HepG2 (cell line): ENCODE measurements at regions not wholly inside any gene's neighbourhood (a gene's known extent, or its start where the extent isn't known, plus 50 kb on each side); places are given as distances from the start of the nearest gene placed in this dataset.

Source experiments
- ATAC-seq: fragments of 200-7000 bp; cut with Tn5 transposase; 3 replicates; pipeline ENCODE4 v1.9.1; 2020; ENCODE audit warnings: mild to moderate bottlenecking, moderate library complexity
- BruUV-seq: library from RNA; stranded (reverse); fragments of 400-500 nt; replicated peaks from 2 replicates; lab custom pipeline; 2021; lab: Mats Ljungman, UMichigan
- CTCF ChIA-PET: fragments of 300-600 bp; formaldehyde crosslinking; extraction: SDS; loops from one replicate; lab custom pipeline; 2021; ENCODE audit warnings: low total read pairs, inconsistent platforms, low intra/inter-chr PET ratio; lab: Yijun Ruan, JAX
- POLR2A ChIA-PET: fragments of 350-600 bp; sonication (Branson Sonifier 250); formaldehyde crosslinking; loops from one replicate; lab custom pipeline; 2020; ENCODE audit warnings: antibody characterized with exemption, inconsistent platforms; lab: Yijun Ruan, JAX
- DNase-seq: peaks from one replicate; pipeline ENCODE4 v3.0.0-alpha.2; 2015; ENCODE audit warnings: low spot score
- FAIRE-seq: peaks from 3 replicates; lab custom pipeline; 2011; peaks lifted over from hg19 to GRCh38; lab: Jason Lieb, UNC
- H2AFZ ChIP-seq: one replicate; pipeline ENCODE4 v1.6.1; 2011; ENCODE audit warnings: low read length, inconsistent platforms
- H3K27ac ChIP-seq: fragments of 300-600 bp; 3 replicates; pipeline ENCODE4 v1.8.0; 2011; ENCODE audit warnings: mixed run types, mild to moderate bottlenecking, mixed read lengths, low read length, inconsistent platforms; ENCODE audit not compliant: insufficient read depth; ENCODE audit errors: extremely low read length
- H3K27me3 ChIP-seq, 2 experiments: fragments of 200-600 bp in 1 of 2; 2 replicates in 1 of 2; 3 replicates in 1 of 2; pipeline versions ENCODE4 v1.6.0 to v1.8.0; 2011; ENCODE audit warnings: low read length in 2 of 2, mild to moderate bottlenecking in 2 of 2, moderate library complexity in 2 of 2, inconsistent platforms in 1 of 2; ENCODE audit not compliant: insufficient read depth in 2 of 2, control insufficient read depth in 1 of 2
- H3K36me3 ChIP-seq, 2 experiments: fragments of 200-600 bp in 1 of 2; replicated peaks in 1 of 2; 2 replicates in 1 of 2; 3 replicates in 1 of 2; pipeline versions ENCODE4 v1.5.1 to v1.8.0; 2011; ENCODE audit warnings: low read length in 2 of 2, inconsistent platforms in 1 of 2; ENCODE audit not compliant: insufficient read depth in 2 of 2, control insufficient read depth in 1 of 2
- H3K4me1 ChIP-seq: 2 replicates; pipeline ENCODE4 v1.5.1; 2012; ENCODE audit warnings: low read length, inconsistent platforms; ENCODE audit not compliant: insufficient read depth
- H3K4me2 ChIP-seq: 2 replicates; pipeline ENCODE4 v1.6.0; 2011; ENCODE audit warnings: low read depth, low read length, inconsistent platforms
- H3K4me3 ChIP-seq, 3 experiments: fragments of 200-600 bp in 1 of 3; sonication (generic), shearing (Covaris generic) in 1 of 3; replicated peaks in 1 of 3; 2 replicates each; pipeline ENCODE4 v1.5.1; 2011 to 2016; ENCODE audit warnings: low read length in 3 of 3, inconsistent platforms in 2 of 3, low read depth in 2 of 3, mild to moderate bottlenecking in 2 of 3, control low read depth in 1 of 3, mixed read lengths in 1 of 3; ENCODE audit not compliant: insufficient read depth in 1 of 3
- H3K79me2 ChIP-seq: one replicate; pipeline ENCODE4 v1.6.1; 2011; ENCODE audit warnings: low read length, inconsistent platforms; ENCODE audit not compliant: insufficient read depth
- H3K9ac ChIP-seq: 2 replicates; pipeline ENCODE4 v1.6.0; 2011; ENCODE audit warnings: mild to moderate bottlenecking, low read depth, low read length, inconsistent platforms; ENCODE audit not compliant: insufficient read depth
- H3K9me3 ChIP-seq: 2 replicates; pipeline ENCODE4 v1.5.1; 2012; ENCODE audit warnings: mild to moderate bottlenecking, low read length
- H4K20me1 ChIP-seq: 2 replicates; pipeline ENCODE4 v1.6.0; 2011; ENCODE audit warnings: inconsistent platforms, mild to moderate bottlenecking, low read length, moderate library complexity; ENCODE audit not compliant: insufficient read depth
- CBX2 ChIP-seq, 2 experiments: fragments of 200-600 bp in 1 of 2; sonication (generic); formaldehyde crosslinking in 1 of 2; IDR thresholded peaks; 2 replicates each; pipeline versions ENCODE4 v1.7.0 to v1.8.1; 2018 to 2022; ENCODE audit warnings: low read depth in 2 of 2, low read length in 1 of 2, mild to moderate bottlenecking in 1 of 2, missing genetic modification reagents in 1 of 2
- CREB1 ChIP-seq, 2 experiments: fragments of 450-650 bp in 1 of 2; IDR thresholded peaks; 2 replicates each; pipeline ENCODE4 v1.6.1; 2016 to 2017; ENCODE audit warnings: control low read depth in 1 of 2, mild to moderate bottlenecking in 1 of 2, missing compliant biosample characterization in 1 of 2, missing genetic modification characterization in 1 of 2
- HMG20A ChIP-seq: IDR thresholded peaks from 2 replicates; pipeline ENCODE4 v1.6.1; 2016; ENCODE audit warnings: borderline replicate concordance
- JDP2 ChIP-seq: sonication (generic); formaldehyde crosslinking; IDR thresholded peaks from 2 replicates; pipeline ENCODE4 v1.8.1; 2022; ENCODE audit warnings: missing genetic modification reagents, borderline replicate concordance
- MXD4 ChIP-seq: IDR thresholded peaks from 2 replicates; pipeline ENCODE4 v1.6.1; 2016; ENCODE audit warnings: mild to moderate bottlenecking, missing biosample characterization, missing genetic modification reagents
- NCOA2 ChIP-seq: sonication (generic); formaldehyde crosslinking; IDR thresholded peaks from 2 replicates; pipeline ENCODE4 v1.8.0; 2022; ENCODE audit warnings: inconsistent platforms
- PLRG1 ChIP-seq: fragments of 450-650 bp; conservative IDR thresholded peaks from 2 replicates; pipeline ENCODE4 v1.6.1; 2016
- RELA ChIP-seq: sonication (generic); formaldehyde crosslinking; IDR thresholded peaks from 2 replicates; pipeline ENCODE4 v1.4.0; 2020; ENCODE audit warnings: missing genetic modification reagents
- ZBTB7A ChIP-seq: sonication (generic); formaldehyde crosslinking; IDR thresholded peaks from 2 replicates; pipeline ENCODE4 v1.8.0; 2022; ENCODE audit warnings: mild to moderate bottlenecking, missing genetic modification reagents
- ZBTB7B ChIP-seq: sonication (generic); formaldehyde crosslinking; IDR thresholded peaks from 2 replicates; pipeline ENCODE4 v1.4.0; 2020; ENCODE audit warnings: missing genetic modification reagents
- ZNF121 ChIP-seq: sonication (generic); formaldehyde crosslinking; IDR thresholded peaks from 2 replicates; pipeline ENCODE4 v1.5.0; 2020; ENCODE audit warnings: mild to moderate bottlenecking, missing genetic modification reagents
- ZNF136 ChIP-seq: sonication (generic); formaldehyde crosslinking; IDR thresholded peaks from 2 replicates; pipeline ENCODE4 v1.8.1; 2022; ENCODE audit warnings: low read depth, mild to moderate bottlenecking, moderate library complexity, missing genetic modification reagents
- ZNF138 ChIP-seq: sonication (generic); formaldehyde crosslinking; IDR thresholded peaks from 2 replicates; pipeline ENCODE4 v1.5.0; 2020; ENCODE audit warnings: mild to moderate bottlenecking, low read depth, missing genetic modification reagents
- ZNF703 ChIP-seq: sonication (generic); formaldehyde crosslinking; IDR thresholded peaks from 2 replicates; pipeline ENCODE4 v1.5.1; 2020; ENCODE audit warnings: missing genetic modification reagents, mild to moderate bottlenecking, moderate library complexity, borderline replicate concordance
- ZNF772 ChIP-seq: sonication (generic); formaldehyde crosslinking; IDR thresholded peaks from 2 replicates; pipeline ENCODE4 v1.5.0; 2020; ENCODE audit warnings: mild to moderate bottlenecking, missing genetic modification reagents
- WGBS: methylation state at CpG from one replicate; pipeline ENCODE4 v1.1.6; 2017; ENCODE audit warnings: low lambda C conversion rate; 5-methylcytosine and 5-hydroxymethylcytosine counted together
- in situ Hi-C: cut with HindIII; loops from 2 replicates; pipeline ENCODE4 v1.10.0; 2017; ENCODE audit warnings: low pct_unique_long_range_greater_than_20kb; ENCODE audit not compliant: extremely low pct_ligation_motif_present
- intact Hi-C: fragments of 100-400 bp; cut with micrococcal nuclease; formaldehyde crosslinking; loops from one replicate; pipeline ENCODE4 v1.10.0; 2022; ENCODE audit not compliant: unreplicated experiment
- TF ChIP-seq, protein P1 (sequence below): IDR thresholded peaks from 2 replicates; pipeline ENCODE4 v1.4.0; 2020; ENCODE audit warnings: mild to moderate bottlenecking, missing genetic modification reagents
- TF ChIP-seq, protein P2 (sequence below): sonication (generic); formaldehyde crosslinking; IDR thresholded peaks from 2 replicates; pipeline ENCODE4 v1.4.0; 2020; ENCODE audit warnings: mild to moderate bottlenecking, missing genetic modification reagents
- TF ChIP-seq, protein P3 (sequence below): IDR thresholded peaks from 2 replicates; pipeline ENCODE4 v1.6.1; 2016; ENCODE audit warnings: mild to moderate bottlenecking
- TF ChIP-seq, protein P4 (sequence below): sonication (generic); formaldehyde crosslinking; IDR thresholded peaks from 2 replicates; pipeline ENCODE4 v1.8.0; 2023; ENCODE audit warnings: mild to moderate bottlenecking, missing genetic modification reagents

DNA sequence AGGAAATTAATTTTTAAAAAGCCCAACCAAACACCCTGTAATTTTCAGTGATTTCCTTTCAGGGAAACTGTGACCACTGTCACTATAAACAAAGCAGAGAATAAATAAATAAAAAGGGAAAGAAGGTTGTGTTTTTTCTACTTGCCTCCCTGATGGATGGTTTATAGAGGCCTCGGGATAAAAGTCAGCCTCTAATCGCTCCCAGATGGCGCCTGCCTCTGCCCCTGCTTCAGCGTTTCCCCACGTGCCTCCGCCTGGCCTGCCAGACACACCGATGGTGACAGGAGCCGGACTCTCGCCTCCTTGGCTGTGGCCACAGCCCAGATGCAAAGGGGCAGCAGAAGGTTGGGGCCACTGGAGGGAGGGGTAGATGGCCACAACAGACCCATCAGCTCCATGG is 327.7 kb downstream of the CDC5L start:
- no peak for FAIRE-seq
- H3K79me2 ChIP-seq = no peaks in the 10 kb centered on the region
- intact Hi-C loops = no loop called here
- TF ChIP-seq ZBTB7B (CRISPR knock-in tag) = no peak
- TF ChIP-seq ZNF121 (CRISPR knock-in tag) = no peak
- TF ChIP-seq ZNF138 (CRISPR knock-in tag) = no peak
- TF ChIP-seq RELA (CRISPR knock-in tag) = no peak
- TF ChIP-seq, protein P1, sequence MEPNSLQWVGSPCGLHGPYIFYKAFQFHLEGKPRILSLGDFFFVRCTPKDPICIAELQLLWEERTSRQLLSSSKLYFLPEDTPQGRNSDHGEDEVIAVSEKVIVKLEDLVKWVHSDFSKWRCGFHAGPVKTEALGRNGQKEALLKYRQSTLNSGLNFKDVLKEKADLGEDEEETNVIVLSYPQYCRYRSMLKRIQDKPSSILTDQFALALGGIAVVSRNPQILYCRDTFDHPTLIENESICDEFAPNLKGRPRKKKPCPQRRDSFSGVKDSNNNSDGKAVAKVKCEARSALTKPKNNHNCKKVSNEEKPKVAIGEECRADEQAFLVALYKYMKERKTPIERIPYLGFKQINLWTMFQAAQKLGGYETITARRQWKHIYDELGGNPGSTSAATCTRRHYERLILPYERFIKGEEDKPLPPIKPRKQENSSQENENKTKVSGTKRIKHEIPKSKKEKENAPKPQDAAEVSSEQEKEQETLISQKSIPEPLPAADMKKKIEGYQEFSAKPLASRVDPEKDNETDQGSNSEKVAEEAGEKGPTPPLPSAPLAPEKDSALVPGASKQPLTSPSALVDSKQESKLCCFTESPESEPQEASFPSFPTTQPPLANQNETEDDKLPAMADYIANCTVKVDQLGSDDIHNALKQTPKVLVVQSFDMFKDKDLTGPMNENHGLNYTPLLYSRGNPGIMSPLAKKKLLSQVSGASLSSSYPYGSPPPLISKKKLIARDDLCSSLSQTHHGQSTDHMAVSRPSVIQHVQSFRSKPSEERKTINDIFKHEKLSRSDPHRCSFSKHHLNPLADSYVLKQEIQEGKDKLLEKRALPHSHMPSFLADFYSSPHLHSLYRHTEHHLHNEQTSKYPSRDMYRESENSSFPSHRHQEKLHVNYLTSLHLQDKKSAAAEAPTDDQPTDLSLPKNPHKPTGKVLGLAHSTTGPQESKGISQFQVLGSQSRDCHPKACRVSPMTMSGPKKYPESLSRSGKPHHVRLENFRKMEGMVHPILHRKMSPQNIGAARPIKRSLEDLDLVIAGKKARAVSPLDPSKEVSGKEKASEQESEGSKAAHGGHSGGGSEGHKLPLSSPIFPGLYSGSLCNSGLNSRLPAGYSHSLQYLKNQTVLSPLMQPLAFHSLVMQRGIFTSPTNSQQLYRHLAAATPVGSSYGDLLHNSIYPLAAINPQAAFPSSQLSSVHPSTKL (CRISPR knock-in tag) = no peak
- TF ChIP-seq, protein P2, sequence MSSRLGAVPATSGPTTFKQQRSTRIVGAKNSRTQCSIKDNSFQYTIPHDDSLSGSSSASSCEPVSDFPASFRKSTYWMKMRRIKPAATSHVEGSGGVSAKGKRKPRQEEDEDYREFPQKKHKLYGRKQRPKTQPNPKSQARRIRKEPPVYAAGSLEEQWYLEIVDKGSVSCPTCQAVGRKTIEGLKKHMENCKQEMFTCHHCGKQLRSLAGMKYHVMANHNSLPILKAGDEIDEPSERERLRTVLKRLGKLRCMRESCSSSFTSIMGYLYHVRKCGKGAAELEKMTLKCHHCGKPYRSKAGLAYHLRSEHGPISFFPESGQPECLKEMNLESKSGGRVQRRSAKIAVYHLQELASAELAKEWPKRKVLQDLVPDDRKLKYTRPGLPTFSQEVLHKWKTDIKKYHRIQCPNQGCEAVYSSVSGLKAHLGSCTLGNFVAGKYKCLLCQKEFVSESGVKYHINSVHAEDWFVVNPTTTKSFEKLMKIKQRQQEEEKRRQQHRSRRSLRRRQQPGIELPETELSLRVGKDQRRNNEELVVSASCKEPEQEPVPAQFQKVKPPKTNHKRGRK (CRISPR knock-in tag) = no peak
- TF ChIP-seq CBX2 (IDR thresholded peaks at IDR 0.05; ENCODE audit: low read depth, low read length) = no peak
- TF ChIP-seq CBX2 (CRISPR knock-in tag; IDR thresholded peaks at IDR 0.05; ENCODE audit: low read depth) = no peak
- TF ChIP-seq JDP2 = no peak
- TF ChIP-seq, protein P3, sequence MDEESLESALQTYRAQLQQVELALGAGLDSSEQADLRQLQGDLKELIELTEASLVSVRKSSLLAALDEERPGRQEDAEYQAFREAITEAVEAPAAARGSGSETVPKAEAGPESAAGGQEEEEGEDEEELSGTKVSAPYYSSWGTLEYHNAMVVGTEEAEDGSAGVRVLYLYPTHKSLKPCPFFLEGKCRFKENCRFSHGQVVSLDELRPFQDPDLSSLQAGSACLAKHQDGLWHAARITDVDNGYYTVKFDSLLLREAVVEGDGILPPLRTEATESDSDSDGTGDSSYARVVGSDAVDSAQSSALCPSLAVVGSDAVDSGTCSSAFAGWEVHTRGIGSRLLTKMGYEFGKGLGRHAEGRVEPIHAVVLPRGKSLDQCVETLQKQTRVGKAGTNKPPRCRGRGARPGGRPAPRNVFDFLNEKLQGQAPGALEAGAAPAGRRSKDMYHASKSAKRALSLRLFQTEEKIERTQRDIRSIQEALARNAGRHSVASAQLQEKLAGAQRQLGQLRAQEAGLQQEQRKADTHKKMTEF (CRISPR knock-in tag) = no peak
- TF ChIP-seq PLRG1 = no peak
- TF ChIP-seq CREB1 (IDR thresholded peaks at IDR 0.05) = no peak
- no peak for TF ChIP-seq CREB1 (CRISPR knock-in tag; IDR thresholded peaks at IDR 0.05)
- no peak for TF ChIP-seq ZBTB7A (CRISPR knock-in tag)
- no peak for TF ChIP-seq ZNF772 (CRISPR knock-in tag)
- TF ChIP-seq ZNF703 = no peak
- no peak for TF ChIP-seq MXD4 (CRISPR knock-in tag)
- no peak for TF ChIP-seq ZNF136 (CRISPR knock-in tag)
- no peak for TF ChIP-seq HMG20A (CRISPR knock-in tag)
- TF ChIP-seq, protein P4, sequence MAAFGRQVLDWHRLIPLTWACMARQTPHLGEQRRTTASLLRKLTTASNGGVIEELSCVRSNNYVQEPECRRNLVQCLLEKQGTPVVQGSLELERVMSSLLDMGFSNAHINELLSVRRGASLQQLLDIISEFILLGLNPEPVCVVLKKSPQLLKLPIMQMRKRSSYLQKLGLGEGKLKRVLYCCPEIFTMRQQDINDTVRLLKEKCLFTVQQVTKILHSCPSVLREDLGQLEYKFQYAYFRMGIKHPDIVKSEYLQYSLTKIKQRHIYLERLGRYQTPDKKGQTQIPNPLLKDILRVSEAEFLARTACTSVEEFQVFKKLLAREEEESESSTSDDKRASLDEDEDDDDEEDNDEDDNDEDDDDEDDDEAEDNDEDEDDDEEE (CRISPR knock-in tag) = no peak
- no peak for TF ChIP-seq NCOA2 (CRISPR knock-in tag)

More for the DNA sequence above, 327.7 kb downstream of the CDC5L start:
- H3K27ac ChIP-seq = no peak overlapping the region
- peaks cover 0 to 14% of the 10 kb centered on the region in 2 experiments; a peak in 1 of 5 replicates for H3K27me3 ChIP-seq
- no peak overlapping the region for H3K4me3 ChIP-seq
- ATAC-seq = no peak
- ChIA-PET CTCF (no interaction called here), POLR2A (no interaction called here)
- no peak overlapping the region for H2AFZ ChIP-seq
- no peaks in the 10 kb centered on the region for H4K20me1 ChIP-seq
- no peaks in the 10 kb centered on the region for H3K4me1 ChIP-seq
- H3K36me3 ChIP-seq = no peaks in the 10 kb centered on the region
- no TSS peak for BruUV-seq
- no peak overlapping the region for H3K9ac ChIP-seq
- WGBS = 31% methylated on average over 9 of the region's 9 CpGs
- H3K4me2 ChIP-seq = no peak overlapping the region
- in situ Hi-C loops = no loop called here
- DNase-seq = no peak
- H3K9me3 ChIP-seq = no peaks in the 10 kb centered on the region
